Posterior cingulate gyrus (tissue), 11 donors: ENCODE measurements at regions not wholly inside any gene's neighbourhood (a gene's known extent, or its start where the extent isn't known, plus 50 kb on each side); places are given as distances from the start of the nearest gene placed in this dataset.
A peak's percentile ranks its signal among the peaks of the same experiment; 100 is the strongest.
"Not testable (repeated sequence)": the region's sequence is repeated elsewhere in the genome, so short reads cannot be mapped to it uniquely, and the experiment has no call there.

Experiments
- DNase-seq, 10 donors: peaks; one replicate each; pipeline versions ENCODE4 v3.0.0 to v3.0.0-alpha.2; 2020 to 2021; ENCODE audit warnings: mixed read lengths in 3 of 10
- intact Hi-C: fragments of 100-400 bp; cut with DNase I; formaldehyde crosslinking; loops from one replicate; pipeline ENCODE4 v1.15.1; 2023

- no peak for DNase-seq
- intact Hi-C loops: no loop called here
Measured at GRCh38 chr5:6117212-6117611, 261.1 kb downstream of the MED10 start.

DNA sequence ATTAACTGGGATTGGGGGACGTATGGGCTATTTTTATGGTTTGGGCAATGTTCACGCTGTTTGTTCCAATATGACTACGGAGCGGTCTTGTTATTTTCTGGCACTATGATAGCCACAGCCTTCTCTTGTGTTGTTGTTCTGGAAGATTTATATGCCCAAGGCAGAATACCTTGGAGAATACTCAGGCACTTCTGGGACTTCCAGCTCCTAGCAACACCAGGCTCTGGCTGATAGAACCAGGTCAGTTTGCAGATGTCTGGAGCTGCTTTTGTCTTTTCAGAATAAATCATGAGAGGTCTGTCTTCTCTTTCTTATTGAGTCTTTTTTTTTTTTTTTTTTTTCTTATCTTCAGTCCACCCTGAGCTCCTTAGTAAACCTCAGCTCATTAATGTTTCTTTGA, 262.5 kb downstream of the MED10 start:
- intact Hi-C loops: no loop called here
- DNase-seq: no peak

DNA sequence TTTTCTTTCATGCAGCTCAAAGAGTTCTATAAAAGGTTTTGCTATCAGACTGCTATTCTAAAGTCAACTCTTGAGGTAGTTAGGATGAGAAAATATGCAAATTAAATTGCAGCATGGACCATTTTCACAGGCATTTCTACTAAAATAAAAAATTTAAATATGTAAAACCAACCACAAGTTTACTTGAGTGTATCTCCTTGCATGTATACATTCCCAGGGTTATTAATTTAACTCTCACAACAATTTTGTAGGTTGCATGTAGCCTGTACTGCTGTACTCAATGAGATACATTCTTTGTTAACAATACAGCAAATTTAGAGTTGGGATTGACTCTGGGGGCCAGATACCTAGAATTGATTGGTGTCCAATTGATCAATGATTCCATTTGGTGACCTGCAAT, 265.8 kb downstream of the MED10 start:
- DNase-seq: no peak
- intact Hi-C loops: no loop called here

DNA sequence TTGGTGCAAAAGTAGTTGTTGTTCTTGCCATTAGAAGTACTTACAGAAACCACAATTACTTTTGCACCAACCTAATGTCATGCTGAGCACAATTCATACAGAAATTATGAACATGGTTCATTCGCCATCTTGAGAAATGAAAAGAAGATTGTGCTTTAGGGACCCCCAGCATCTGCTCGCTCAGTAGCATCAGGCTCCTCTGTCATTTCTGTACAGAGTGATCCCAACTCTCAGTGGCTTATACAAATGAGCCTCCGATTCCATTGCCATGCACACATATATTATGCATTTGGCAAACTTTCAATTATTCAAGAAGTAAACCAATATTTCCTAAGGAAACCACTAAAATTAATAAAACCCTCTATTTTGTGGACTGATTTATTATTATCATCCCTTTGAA, 266.2 kb downstream of the MED10 start:
- intact Hi-C loops: no loop called here
- DNase-seq: no peak

DNA sequence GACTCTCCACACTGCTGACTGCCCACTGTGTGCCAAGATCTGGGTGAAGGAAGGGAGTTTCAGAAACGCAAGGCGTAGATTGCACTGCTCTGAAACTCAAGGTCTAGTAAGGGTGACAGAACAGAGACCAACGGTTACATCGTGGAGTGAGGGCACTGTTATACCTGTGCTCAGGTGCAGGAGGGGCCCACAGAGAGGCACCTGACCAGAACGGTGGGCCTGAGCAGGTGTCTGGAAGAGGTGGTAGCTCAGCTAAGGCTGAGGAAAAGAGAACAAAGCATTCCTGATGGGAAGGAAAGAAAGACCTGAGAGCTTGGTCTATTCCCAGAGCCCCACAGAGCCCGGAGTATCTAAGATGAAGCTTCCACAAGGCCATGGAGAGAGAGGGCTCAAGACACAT, 267.2 kb downstream of the MED10 start:
- intact Hi-C loops: no loop called here
- DNase-seq: no peak

DNA sequence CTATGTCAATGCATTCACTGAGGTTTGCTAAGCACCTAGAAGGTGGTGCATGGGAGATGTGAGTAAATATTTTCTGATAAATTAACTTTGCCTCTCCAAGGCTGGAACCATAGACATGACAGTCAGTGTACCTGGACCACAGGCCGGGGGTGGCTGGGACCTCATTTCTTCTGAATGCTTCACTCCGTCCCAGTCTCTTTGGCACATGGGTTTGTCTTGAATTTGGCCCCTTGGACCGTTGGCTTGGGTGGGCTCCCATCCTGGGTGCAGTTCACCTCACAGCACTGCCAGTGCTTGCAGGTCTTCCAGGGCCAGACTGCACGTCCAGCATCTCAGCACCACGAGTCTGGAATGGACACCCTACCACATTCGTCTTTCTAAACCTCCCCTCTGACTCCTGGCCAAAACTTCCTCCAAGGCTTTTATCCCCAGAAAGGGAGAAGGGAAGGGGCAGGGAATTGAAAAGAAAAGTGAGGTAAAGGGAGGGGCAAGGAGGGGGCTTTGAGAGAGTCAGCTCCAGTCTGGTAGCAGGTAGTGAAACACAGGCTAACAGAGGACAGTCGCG, 267.8 kb downstream of the MED10 start:
- no peak for DNase-seq
- intact Hi-C loops: no loop called here

DNA sequence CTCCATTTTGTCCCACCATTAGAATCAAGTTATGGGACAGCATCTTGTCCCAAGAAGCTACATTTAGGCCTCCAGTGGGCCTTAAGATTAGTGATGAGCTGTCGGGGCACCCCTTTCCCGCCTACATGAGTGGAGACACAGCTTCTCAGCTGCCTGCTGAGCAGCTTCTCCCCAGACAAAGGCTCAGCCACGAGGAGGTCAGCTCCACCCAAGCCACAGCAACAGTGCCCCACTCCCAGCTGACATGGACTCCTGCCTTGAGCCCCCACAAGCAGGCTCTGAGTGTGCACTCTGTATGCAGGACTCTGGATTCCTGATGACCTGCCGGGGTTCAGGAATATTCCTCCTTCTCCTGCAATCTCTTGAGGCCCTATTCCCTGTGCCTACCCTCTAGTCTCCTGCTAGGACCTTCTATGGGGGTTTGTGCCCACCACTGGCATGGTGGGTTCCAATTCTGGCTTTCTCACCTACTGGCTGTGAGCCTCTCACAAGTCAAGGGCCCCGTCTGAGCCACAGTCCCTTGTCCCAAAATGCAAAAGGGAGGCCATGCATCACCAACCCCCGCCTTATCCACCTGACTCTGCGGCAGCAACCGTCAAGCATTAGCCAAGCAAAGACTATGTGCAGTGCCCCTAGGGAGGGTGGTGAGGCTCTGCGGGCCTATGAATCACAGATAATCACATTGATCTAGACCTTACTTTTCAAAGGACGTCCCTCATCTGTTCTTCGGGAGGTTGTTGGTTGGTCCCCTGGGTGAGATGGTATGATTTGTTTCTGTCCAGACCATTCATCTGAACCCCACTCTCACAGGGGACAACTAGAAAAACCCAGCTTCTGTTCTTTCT, 269.1 kb downstream of the MED10 start:
- intact Hi-C loops: no loop called here
- DNase-seq: no peak

DNA sequence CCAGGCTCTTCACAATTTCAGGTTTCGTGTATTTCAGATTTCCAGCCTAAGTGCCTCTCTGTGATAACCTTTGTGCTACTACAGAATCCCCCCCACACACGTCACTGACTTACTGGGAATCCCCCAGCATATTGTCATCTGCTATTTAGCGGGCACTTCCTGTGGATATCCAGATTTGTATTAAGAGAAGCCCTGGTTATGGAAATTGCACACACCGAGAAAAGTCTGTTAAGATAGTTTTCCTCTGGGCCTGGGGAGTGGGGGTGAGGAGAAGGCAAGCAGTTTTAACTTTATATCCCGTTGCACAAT, 269.9 kb downstream of the MED10 start:
- intact Hi-C loops: no loop called here
- no peak for DNase-seq

DNA sequence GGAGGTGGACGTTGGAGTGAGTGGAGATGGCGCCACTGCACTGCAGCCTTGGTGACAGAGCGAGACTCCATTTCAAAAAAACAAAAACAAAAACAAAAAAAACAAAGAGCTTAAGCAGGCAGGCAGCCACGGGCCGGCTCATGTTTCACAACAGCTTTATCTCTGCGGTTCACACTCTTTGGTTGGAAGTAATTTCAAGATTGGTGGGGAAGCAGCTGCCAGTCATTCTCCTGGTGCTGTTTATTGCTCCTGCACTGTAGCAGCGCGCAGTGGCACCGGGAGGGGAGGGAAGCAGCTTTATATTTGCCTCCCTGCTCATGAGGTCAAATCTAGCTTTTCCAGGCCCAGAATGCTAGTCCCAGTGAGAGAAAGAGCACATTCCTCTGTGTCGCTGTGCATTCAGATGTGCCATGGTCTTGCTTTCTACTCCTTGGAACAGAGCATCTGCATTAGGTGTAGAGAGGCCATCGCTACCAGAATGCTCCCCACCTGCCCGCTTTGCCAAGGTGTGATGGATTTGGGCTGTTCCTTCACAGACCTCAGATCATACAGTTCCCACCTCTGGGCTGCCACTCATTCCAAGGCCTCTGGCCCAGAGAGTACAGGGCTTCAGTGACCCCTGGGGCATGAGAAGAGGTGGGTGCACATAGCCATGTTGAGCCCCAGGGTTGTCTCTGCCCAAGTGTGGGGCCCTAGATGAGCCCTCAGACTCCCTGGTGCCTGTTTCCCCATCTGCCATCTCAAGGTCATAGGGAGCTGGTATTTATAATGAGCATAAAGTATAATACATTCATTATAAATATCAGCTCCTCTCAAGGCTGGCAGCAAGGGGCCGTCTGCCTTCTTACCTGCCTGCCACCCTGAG, 270.4 kb downstream of the MED10 start:
- intact Hi-C loops: no loop called here
- no peak for DNase-seq

- intact Hi-C loops: no loop called here
- no peak for DNase-seq
Measured at GRCh38 chr5:6106756-6107155, 271.6 kb downstream of the MED10 start.

DNA sequence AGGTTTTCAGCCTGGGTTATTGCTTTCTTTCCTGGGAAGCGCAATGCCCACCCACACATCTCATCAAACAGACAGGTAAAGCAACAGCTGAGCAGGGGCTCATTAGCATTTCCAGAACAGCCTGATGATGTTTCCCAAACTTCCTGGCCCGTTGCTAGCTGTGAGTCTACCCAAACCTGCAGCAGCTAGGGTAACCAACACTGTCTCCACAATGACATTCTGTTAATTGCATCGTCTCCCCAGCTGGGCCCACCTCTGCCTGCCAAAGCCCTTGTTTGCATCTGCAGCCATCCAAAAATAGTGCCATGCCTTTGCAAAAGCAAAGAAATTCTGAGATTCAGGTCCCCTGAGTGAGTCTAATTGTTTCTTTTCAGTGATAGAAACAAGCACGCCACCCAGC, 273.0 kb downstream of the MED10 start:
- peak in 1 of 10 donors; percentile 82 for DNase-seq
- intact Hi-C loops: no loop called here

- intact Hi-C loops: no loop called here
- no peak for DNase-seq
Measured at GRCh38 chr5:6096101-6096500, 282.2 kb downstream of the MED10 start.

DNA sequence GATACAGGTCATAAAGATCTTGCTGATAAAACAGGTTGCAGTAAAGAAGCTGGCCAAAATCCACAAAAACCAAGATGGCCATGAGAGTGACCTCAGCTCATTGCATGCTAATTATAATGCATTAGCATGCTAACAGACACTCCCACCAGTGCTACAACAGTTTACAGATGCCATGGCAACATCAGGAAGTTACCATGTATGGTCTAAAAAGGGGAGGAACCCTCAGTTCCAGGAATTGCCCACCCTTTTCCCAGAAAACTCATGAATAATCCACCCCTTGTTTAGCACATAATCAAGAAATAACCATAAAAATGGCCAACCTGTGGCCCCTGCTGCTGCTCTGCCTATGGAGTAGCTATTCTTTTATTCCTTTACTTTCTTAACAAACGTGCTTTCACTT, 284.2 kb downstream of the MED10 start:
- intact Hi-C loops, DNase-seq: not testable (repeated sequence)

- intact Hi-C loops: no loop called here
- DNase-seq: no peak
Measured at GRCh38 chr5:6090838-6091237, 287.5 kb downstream of the MED10 start.

GRCh38 chr5:6090079-6090654, 288.2 kb downstream of the MED10 start:
- no peak for DNase-seq
- intact Hi-C loops: no loop called here

DNA sequence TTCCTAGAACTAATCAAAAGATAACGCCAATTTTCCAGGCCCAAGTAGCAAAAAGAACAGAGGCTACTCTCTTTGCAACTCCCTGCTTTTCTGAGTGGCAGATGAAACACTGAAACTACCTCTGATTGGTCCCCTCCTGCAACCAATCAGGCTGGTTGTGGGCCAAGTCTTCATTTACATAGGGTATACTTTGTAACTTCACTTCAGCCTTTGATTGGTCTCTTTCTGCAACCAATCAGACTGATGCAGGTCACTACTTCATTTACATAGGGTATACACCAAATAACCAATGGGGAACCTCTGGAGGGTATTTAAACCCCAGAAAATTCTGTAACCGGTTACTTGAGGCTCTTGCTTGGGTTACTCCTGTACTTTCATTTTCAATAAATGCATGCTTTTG, 289.6 kb downstream of the MED10 start:
- intact Hi-C loops: no loop called here
- DNase-seq: no peak

- intact Hi-C loops: no loop called here
- DNase-seq: peak in 7 of 10 donors; percentile 20 to 90 (median 51)
Measured at GRCh38 chr5:6087576-6087975, 290.8 kb downstream of the MED10 start.

DNA sequence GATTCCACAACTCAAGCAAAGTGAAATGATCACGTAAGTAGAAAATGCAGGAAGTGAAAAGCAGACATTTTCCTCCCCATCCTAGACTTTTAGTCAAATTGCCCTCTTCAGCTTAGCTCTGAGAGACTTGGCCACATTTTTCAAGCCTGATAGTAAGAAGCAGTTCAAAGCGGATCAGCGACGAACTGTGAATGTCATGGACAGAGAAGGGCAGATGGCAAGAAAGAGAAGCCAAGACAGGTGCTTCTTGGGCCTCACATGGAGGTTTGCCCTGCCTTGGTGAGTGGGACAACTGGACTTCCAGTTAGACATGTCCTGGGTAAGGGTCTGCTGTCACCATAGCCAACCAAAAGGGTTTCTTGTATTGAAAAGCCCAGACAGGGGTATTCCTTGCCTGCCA, 291.5 kb downstream of the MED10 start:
- no peak for DNase-seq
- intact Hi-C loops: no loop called here

- DNase-seq: no peak
- intact Hi-C loops: no loop called here
Measured at GRCh38 chr5:6085341-6085860, 292.9 kb downstream of the MED10 start.

DNA sequence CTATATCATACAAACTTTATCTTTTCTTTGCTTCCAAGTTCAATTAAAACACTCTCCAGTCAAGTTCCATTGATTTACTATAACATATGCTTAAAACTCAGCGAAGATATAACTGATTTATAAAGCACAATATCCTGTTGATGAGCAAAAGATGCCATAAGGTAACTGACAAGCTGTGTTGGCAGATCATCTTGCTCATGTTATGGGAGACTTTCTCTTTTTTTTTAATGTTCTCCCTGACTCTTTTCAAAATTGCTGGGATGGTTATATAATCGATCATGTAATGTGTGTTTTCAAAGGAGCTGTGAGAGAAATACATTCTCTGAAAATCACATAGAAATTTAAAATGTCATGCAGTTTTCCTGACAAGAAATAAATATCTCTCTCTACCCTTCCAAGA, 293.5 kb downstream of the MED10 start:
- no peak for DNase-seq
- intact Hi-C loops: no loop called here

DNA sequence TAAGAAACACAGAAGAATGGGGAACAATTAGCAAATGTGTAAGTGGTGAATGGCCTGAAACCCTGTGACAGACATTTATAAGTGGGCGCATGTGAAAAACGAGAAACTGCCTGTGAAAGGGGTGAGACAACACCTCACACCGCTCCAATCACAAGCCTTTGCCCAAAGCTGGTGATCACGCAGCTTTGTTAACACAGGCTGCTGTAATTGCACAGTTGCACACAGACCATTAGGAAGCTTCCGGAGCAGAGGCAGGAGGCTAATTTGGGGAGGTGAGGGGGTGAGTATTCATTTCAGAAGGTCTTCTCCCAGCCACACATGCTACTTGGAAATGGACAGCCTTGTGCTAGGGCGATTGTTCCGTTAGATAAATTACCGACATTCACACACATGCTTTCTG, 294.0 kb downstream of the MED10 start:
- DNase-seq: peak in 1 of 10 donors; percentile 21

More for the DNA sequence above, 294.0 kb downstream of the MED10 start:
- intact Hi-C loops: no loop called here
